ENCODE measurements at regions not wholly inside any gene's neighbourhood (a gene's known extent, or its start where the extent isn't known, plus 50 kb on each side); places are given as distances from the start of the nearest gene placed in this dataset.

- H3K27ac ChIP-seq = no peak overlapping the region
- POLR2A ChIA-PET (ENCODE audit: low non-redundant PET) = no interaction called here
- CTCF ChIA-PET = interaction anchor here (0.6 kb wide), 1 partner anchor 68 kb away, joined by 3 read pairs; no protein-coding TSS in a partner anchor
- no peak for DNase-seq (ENCODE audit: low spot score)
- TF ChIP-seq, protein P1, sequence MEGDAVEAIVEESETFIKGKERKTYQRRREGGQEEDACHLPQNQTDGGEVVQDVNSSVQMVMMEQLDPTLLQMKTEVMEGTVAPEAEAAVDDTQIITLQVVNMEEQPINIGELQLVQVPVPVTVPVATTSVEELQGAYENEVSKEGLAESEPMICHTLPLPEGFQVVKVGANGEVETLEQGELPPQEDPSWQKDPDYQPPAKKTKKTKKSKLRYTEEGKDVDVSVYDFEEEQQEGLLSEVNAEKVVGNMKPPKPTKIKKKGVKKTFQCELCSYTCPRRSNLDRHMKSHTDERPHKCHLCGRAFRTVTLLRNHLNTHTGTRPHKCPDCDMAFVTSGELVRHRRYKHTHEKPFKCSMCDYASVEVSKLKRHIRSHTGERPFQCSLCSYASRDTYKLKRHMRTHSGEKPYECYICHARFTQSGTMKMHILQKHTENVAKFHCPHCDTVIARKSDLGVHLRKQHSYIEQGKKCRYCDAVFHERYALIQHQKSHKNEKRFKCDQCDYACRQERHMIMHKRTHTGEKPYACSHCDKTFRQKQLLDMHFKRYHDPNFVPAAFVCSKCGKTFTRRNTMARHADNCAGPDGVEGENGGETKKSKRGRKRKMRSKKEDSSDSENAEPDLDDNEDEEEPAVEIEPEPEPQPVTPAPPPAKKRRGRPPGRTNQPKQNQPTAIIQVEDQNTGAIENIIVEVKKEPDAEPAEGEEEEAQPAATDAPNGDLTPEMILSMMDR (conservative IDR thresholded peaks at IDR 0.05; ENCODE audit: low read depth) = no peak
These were observed 74.0 kb downstream of the GATA3 start for GRCh38 chr10:8128511-8128910.

GRCh38 chr10:8129438-8129837 lies 75.0 kb downstream of the GATA3 start:
- TF ChIP-seq, protein P1 (conservative IDR thresholded peaks at IDR 0.05; ENCODE audit: low read depth) = no peak
- no peak overlapping the region for H3K27ac ChIP-seq
- ChIA-PET POLR2A (ENCODE audit: low non-redundant PET) (no interaction called here), CTCF (no interaction called here)
- DNase-seq (ENCODE audit: low spot score) = no peak

DNA sequence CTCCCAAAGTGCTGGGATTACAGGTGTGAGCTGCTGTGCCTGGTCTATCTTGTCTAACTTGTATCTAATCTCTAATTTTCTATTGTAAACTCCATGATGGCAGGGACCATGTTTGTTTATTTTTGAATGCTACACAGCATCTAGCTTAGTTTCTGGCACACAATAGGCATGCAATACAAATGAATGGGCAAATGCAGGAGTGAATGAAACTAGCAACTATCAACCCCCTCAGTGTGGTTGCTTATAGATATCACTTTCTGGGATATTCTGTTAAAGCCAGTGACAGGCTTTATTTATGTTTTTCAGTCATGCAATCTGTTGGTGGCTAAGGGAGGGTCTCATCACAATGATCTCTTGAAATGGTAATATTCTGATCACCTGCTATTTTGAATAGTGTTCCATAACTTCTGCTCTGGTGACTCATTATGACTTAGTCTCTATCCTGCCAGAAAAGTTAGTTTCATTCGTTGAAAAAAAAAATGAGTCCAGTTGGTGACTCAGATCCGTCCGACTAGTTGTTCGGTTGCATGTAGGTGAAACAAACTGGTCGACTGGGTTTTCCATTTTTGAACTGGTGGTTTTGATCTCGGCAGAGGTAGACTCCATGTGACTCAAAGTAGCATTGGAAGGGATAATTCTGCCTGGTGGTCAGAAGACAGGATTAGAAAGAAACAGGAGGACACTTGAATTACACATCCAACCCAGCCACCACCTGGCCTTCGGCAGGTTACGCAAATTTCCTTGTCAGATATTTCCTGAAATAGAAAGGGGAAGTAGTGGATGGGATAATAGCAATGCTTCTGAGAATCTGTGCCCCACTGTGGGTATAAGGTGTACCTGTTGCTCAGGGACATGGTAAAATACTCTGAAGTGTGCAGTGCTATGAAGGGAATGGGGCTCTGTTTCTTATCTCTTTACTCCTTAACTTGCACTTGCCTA lies 76.8 kb downstream of the GATA3 start:
- no peak overlapping the region for H3K27ac ChIP-seq
- TF ChIP-seq, protein P1 (conservative IDR thresholded peaks at IDR 0.05; ENCODE audit: low read depth) = no peak
- POLR2A ChIA-PET (ENCODE audit: low non-redundant PET) = no interaction called here
- CTCF ChIA-PET = no interaction called here
- DNase-seq (ENCODE audit: low spot score) = peak; percentile 89

DNA sequence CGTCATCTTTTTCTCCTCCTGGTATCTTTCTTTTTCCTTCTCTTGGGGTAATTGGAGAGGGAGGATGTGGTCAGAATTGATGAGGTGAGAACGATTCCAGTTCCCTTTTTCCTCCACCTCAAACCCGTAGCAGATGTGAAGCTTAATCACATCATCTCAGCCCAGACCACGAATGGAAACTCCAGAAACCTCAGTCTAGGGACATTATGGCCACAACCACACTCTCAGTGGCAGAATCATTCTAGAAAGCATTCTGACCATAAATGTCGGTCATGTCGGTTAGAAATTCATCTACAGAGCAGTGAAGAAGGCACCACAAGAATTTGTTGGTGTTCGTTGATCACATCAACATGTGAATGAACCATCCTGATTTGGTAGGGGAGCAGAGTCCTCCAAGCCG lies 78.7 kb downstream of the GATA3 start:
- ChIA-PET CTCF (interaction anchor here (0.6 kb wide), 1 partner anchor 1991 kb away, joined by 3 read pairs; no protein-coding TSS in a partner anchor), POLR2A (ENCODE audit: low non-redundant PET) (interaction anchor here (0.6 kb wide), 1 partner anchor 315 kb away, joined by 3 read pairs; the partner anchor contains the start of gene TAF3)
- TF ChIP-seq, protein P1 (conservative IDR thresholded peaks at IDR 0.05; ENCODE audit: low read depth) = no peak
- no peak overlapping the region for H3K27ac ChIP-seq
- no peak for DNase-seq (ENCODE audit: low spot score)

GRCh38 chr10:8136736-8137135 lies 82.2 kb downstream of the GATA3 start:
- H3K27ac ChIP-seq = no peak overlapping the region
- ChIA-PET CTCF (no interaction called here), POLR2A (ENCODE audit: low non-redundant PET) (no interaction called here)
- DNase-seq (ENCODE audit: low spot score) = no peak
- TF ChIP-seq, protein P1 (conservative IDR thresholded peaks at IDR 0.05; ENCODE audit: low read depth) = no peak

GRCh38 chr10:8137272-8137681 lies 82.8 kb downstream of the GATA3 start:
- no peak overlapping the region for H3K27ac ChIP-seq
- POLR2A ChIA-PET (ENCODE audit: low non-redundant PET) = no interaction called here

More at GRCh38 chr10:8137272-8137681, 82.8 kb downstream of the GATA3 start:
- CTCF ChIA-PET = interaction anchor here (0.7 kb wide), 1 partner anchor 322 kb away, joined by 3 read pairs; no protein-coding TSS in a partner anchor
- DNase-seq (ENCODE audit: low spot score) = no peak
- TF ChIP-seq, protein P1 (conservative IDR thresholded peaks at IDR 0.05; ENCODE audit: low read depth) = no peak

Measured in RWPE1 (cell line).